Sigmoid colon (tissue), 6 donors: ENCODE measurements at regions not wholly inside any gene's neighbourhood (a gene's known extent, or its start where the extent isn't known, plus 50 kb on each side); places are given as distances from the start of the nearest gene placed in this dataset.
"Not testable (repeated sequence)": the region's sequence is repeated elsewhere in the genome, so short reads cannot be mapped to it uniquely, and the experiment has no call there.

Experiments used
- DNase-seq: peaks from one replicate; pipeline ENCODE4 v3.0.0-alpha.2; 2019
- H3K27ac ChIP-seq, 4 donors: fragments of 200-600 bp; sonication (generic); one replicate each; pipeline ENCODE4 v1.5.1; 2016 to 2019; ENCODE audit warnings: mild to moderate bottlenecking in 1 of 4
- H3K27me3 ChIP-seq, 3 donors: fragments of 200-600 bp; sonication (generic); one replicate each; pipeline ENCODE4 v1.5.1; 2019; ENCODE audit warnings: mild to moderate bottlenecking in 1 of 3
- H3K36me3 ChIP-seq, 4 donors: fragments of 200-600 bp; sonication (generic); one replicate each; pipeline ENCODE4 v1.5.1; 2016 to 2019
- H3K4me1 ChIP-seq, 4 donors: fragments of 200-600 bp; sonication (generic); one replicate each; pipeline ENCODE4 v1.5.1; 2017 to 2019
- H3K4me3 ChIP-seq, 4 donors: fragments of 200-600 bp; sonication (generic); one replicate each; pipeline ENCODE4 v1.5.1; 2017 to 2019; ENCODE audit warnings: mild to moderate bottlenecking in 2 of 4, moderate library complexity in 1 of 4
- H3K9me3 ChIP-seq, 4 donors: fragments of 200-600 bp in 3 of 4; sonication (generic) in 3 of 4; one replicate each; pipeline versions ENCODE4 v1.5.1 to v1.6.1; 2013 to 2019
- WGBS, 2 donors: extraction: QIAGEN DNeasy Blood & Tissue Kit; methylation state at CpG; one replicate each; pipeline ENCODE4 v1.1.7; 2013; 5-methylcytosine and 5-hydroxymethylcytosine counted together
- intact Hi-C: fragments of 100-400 bp; cut with DNase I; formaldehyde crosslinking; loops from one replicate; pipeline ENCODE4 v1.15.1; 2023
- donor health status: healthy with polysubstance abuse.
- donor health status: healthy.

DNA sequence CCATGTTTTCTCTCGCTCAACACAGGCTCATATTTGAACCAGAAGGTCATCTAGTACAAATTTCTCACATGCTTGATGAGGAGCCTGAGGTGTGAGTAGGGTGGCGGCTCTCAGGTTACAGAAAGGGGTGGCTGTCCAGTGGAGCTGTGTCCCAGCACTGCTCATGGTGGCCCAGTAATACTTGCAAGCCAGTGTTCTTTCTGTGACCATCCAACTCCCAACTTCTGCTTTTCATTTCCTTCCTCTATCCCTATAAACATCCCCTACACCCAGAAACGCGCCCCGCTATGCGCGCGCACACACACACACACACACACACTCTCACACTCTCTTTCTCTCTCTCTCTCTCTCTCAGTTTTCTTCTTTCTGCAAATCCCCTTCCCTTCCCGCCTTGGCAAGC lies 196.3 kb downstream of the TP53TG3F start:
- H3K36me3 ChIP-seq, intact Hi-C loops, H3K4me3 ChIP-seq, H3K4me1 ChIP-seq, DNase-seq, H3K27ac ChIP-seq, H3K9me3 ChIP-seq, H3K27me3 ChIP-seq: not testable (repeated sequence)
- 62 to 95% methylated on average over 6 of the region's 9 CpGs for WGBS, 2 donors

DNA sequence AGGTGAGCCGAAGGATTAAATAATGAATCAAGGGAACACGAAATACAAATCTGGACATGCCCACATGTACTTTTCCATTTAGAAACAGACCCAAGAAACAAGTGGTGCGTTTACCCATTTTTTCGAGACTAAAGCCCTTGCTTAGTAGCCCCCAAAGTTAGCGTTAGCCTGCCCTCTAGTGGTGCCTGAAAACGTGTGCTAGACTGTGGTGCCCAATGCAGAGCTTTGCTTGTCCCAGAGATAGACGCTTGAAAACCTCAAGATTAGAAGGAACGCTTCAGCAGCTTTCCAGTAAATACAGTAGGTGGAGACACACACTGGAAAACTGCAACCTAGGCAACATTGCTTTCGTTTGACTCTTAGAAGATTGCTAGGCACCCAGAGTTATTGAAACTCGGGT lies 197.0 kb downstream of the TP53TG3F start:
- no CpG with 5 or more reads among the region's 10 CpGs for WGBS, 2 donors
- DNase-seq, H3K36me3 ChIP-seq, H3K4me3 ChIP-seq, H3K4me1 ChIP-seq, H3K27me3 ChIP-seq, H3K9me3 ChIP-seq, H3K27ac ChIP-seq, intact Hi-C loops: not testable (repeated sequence)

GRCh38 chr16:33657717-33658116 lies 198.3 kb downstream of the TP53TG3F start:
- WGBS, 2 donors = no CpG with 5 or more reads among the region's 3 CpGs
- H3K9me3 ChIP-seq, H3K36me3 ChIP-seq, H3K4me3 ChIP-seq, H3K4me1 ChIP-seq, H3K27ac ChIP-seq, H3K27me3 ChIP-seq, DNase-seq, intact Hi-C loops: not testable (repeated sequence)

DNA sequence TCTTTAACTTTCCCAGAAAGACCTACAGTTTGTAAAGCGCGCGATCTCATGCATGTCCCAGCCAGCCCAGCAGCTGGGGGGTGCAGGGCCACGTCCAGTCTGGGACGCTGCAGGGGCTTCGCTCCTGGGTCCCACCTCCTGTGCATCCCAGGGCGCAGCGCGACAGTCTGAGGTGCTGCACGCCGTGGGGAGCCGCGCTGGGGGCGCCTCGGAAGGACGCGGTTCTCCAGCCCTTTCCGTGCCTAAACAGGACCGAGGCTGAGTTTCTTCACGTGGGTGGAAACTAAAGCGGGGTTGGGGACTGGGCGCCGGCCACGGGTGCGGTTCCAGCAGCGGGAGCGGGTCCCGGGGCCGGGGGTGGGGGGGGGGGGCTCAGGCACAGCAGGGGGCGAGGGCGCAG lies 221.4 kb downstream of the TP53TG3F start:
- H3K9me3 ChIP-seq, H3K4me1 ChIP-seq, H3K27ac ChIP-seq, DNase-seq, intact Hi-C loops, H3K36me3 ChIP-seq, H3K27me3 ChIP-seq, H3K4me3 ChIP-seq: not testable (repeated sequence)
- WGBS, 2 donors = 56 to 79% methylated on average over 31 of the region's 31 CpGs

DNA sequence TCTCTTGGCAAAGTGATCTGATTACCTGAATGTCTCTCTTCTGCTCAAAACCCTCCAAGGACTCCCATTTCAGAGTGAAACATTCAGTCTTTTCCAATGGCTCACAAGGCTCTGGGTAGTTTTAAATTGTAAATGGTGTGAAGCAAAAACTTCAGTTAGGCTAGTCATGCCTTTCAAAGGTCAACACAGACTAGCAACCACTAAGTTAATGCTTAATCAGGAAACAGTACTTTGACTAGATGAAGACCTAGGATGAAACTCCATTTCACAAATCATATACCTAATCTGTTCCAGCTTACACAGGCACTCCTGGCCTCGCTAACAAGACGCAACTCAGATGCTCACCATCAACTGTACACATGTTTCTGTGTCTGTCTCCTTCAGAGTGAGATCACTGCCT lies 240.9 kb downstream of the TP53TG3F start:
- intact Hi-C loops, H3K27me3 ChIP-seq, H3K4me3 ChIP-seq, H3K36me3 ChIP-seq, DNase-seq, H3K9me3 ChIP-seq, H3K27ac ChIP-seq, H3K4me1 ChIP-seq: not testable (repeated sequence)
- 74 to 76% methylated on average over 2 of the region's 2 CpGs for WGBS, 2 donors

DNA sequence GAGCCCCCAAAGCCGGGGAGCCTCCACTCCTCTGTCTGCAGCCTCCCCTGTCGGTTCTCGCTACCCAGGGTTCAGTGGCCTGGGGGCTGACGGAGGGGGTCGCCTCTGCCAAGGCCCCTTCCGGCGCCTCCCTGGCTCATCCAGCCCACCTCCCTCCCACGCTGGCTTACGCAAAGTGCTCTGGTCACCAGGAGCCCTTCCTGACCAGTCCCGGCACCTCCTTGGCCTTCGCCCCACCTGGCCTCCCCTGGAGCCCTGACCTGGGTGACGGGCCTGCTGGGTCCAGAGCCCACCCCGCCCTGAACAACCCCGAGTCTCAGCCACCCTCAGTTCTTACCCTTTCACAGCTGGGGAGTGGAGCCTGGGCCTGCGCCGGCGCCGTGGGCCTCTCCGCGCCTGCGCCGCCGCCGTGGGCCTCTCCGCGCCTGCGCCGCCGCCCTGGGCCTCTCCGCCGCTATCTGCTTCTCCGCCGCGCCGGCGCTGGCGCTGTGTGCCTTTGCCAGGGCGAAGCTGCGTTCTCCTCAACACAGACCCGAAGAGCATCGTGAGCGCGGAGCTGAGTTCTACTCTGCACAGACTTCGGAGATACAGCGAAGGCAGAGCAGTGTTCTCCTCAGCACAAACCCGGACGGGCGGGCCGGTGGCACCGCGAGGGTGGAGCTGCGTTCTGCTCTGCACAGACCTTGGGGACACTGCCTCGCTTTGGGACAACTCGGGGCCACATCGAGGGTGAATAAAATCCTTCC lies 247.6 kb downstream of the TP53TG3F start:
- DNase-seq, H3K4me3 ChIP-seq, H3K27ac ChIP-seq, H3K4me1 ChIP-seq, H3K36me3 ChIP-seq, H3K9me3 ChIP-seq, H3K27me3 ChIP-seq, intact Hi-C loops: not testable (repeated sequence)
- WGBS, 2 donors = 56 to 88% methylated on average over 48 of the region's 55 CpGs

DNA sequence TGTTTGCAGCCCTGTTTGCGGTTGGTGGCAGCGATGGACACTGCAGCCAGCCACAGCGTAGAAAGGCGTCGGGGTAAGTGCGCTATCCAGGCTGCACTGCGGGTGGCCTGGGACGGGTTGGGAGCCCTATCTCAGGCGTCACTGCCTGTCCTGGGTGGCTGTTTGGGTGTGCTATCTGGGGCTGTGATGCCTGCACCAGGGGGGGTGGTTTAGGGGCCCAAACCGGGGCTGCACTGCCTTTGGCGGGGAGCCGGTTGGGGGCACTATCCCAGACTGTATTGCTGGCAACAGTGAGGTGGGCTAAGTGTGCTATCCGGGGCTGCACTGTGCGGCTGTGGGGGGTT lies 248.2 kb downstream of the TP53TG3F start:
- H3K9me3 ChIP-seq, H3K4me3 ChIP-seq, H3K36me3 ChIP-seq, H3K27me3 ChIP-seq, H3K4me1 ChIP-seq, H3K27ac ChIP-seq, DNase-seq, intact Hi-C loops: not testable (repeated sequence)
- 56 to 80% methylated on average over 14 of the region's 14 CpGs for WGBS, 2 donors

DNA sequence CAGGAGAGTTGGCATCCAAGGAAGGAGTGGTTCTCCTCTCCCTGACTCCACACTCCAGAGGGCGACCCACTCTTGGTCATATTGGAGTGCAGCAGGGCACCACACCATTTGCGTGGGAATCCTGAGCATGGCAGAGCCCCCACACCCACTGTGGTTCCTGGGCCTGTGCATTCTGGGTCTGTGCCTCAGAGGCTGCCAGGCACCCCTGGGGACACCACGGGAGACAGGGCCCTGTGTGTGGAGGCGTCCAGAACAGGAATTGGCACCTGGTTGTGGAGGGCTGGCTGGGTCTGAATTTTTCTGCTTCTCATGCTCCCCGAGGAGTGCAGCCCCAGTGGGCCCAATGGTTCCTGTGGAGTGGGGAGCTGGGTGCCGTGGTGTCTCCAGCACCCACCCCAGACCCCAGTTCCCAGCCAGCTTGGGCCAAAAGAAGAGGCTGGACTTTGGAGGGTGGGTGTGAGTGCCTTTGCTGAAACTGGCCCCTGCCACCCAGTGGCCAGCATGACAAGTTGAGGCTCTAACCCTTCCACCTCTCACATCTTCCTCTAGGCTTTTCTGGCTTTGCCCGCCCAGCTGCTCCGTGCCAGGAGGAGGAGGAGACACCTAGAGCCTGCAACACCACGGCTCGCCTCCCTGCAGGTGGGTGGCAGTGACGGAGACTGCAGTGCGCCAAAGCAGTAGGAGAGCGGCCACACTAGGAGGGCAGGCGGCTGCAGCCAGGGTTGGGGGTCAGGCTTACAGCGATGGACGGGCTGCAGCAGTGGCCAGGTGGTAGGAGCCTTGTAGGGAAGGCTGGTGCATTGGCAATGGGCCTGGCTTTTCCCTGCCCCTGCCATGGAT lies 250.7 kb downstream of the TP53TG3F start:
- 88 to 92% methylated on average over 16 of the region's 16 CpGs for WGBS, 2 donors
- DNase-seq, intact Hi-C loops: not testable (repeated sequence)

GRCh38 chr16:33710696-33711087 lies 251.3 kb downstream of the TP53TG3F start:
- H3K27ac ChIP-seq, intact Hi-C loops, H3K9me3 ChIP-seq, H3K36me3 ChIP-seq, H3K27me3 ChIP-seq, H3K4me1 ChIP-seq, H3K4me3 ChIP-seq, DNase-seq: not testable (repeated sequence)
- WGBS, 2 donors = 81 to 88% methylated on average over 3 of the region's 3 CpGs

More for the DNA sequence above, 250.7 kb downstream of the TP53TG3F start:
- not testable (repeated sequence) for H3K4me3 ChIP-seq, H3K27me3 ChIP-seq, H3K27ac ChIP-seq, H3K36me3 ChIP-seq, H3K4me1 ChIP-seq, H3K9me3 ChIP-seq

DNA sequence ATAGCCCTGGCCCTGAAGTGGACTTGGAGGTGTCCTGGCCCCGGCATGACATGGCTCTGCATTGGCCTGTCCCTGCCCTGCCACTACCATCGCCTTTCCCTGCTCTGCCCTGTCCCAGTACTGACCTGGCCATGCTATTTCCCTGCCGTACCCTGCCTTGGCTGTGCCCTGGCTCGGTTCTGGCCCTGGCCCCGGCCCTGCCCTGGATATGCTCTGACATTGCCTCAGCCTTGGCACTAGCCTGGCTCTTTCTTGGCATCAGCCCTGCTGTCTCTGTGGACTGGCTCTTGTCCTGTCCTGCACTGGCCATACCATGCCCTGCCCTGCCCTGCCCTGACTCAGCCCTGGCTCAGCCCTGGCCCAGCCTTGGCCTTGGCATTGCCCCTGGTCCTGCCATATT lies 252.2 kb downstream of the TP53TG3F start:
- DNase-seq, H3K27ac ChIP-seq, H3K4me1 ChIP-seq, intact Hi-C loops, H3K36me3 ChIP-seq, H3K9me3 ChIP-seq, H3K27me3 ChIP-seq, H3K4me3 ChIP-seq: not testable (repeated sequence)
- 79 to 83% methylated on average over 5 of the region's 5 CpGs for WGBS, 2 donors

GRCh38 chr16:33712308-33712707 lies 252.9 kb downstream of the TP53TG3F start:
- H3K36me3 ChIP-seq, DNase-seq, H3K4me1 ChIP-seq, H3K27me3 ChIP-seq, intact Hi-C loops, H3K4me3 ChIP-seq, H3K9me3 ChIP-seq, H3K27ac ChIP-seq: not testable (repeated sequence)
- 41 to 54% methylated on average over 2 of the region's 2 CpGs for WGBS, 2 donors

DNA sequence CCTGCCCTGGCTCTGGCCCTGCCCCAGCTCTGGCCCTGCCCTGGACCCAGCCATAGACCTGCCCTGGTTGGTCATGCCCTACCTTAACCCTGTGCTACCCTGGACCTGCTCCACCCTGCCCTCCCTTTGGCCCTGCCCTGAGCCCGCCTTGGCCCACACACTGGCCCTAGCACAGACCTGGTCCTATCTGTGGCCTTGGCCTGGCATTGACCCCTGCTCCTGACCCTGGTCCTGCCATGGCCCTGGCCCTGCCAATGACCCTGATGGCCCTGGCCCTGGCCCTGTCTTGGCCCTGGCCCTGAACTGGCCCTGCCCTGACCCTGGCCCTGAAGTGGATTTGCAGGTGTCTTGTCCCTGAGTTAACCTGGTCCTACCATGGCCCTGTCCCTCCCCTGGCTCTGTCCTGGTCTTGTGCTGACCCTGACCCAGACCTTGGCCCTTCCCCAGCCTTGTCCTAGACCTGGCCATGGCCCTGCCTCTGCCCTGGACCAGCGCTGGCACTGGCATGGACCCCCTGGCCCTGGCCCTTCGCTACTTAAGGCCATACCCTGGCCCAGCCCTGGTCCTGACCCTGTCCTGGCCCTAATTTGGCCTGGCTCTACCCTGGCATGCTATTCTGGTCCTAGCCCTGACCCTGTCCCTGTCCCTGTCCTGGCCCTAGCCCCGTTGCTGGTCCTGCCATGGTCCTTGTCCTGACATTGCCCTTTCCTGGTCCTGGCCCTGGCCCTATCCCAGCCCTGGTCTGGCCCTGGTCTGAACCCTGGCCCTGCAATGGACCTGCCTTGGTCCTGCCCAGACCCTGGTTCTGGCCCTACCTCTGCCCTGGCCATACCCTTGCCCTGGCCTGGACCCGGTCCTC lies 253.7 kb downstream of the TP53TG3F start:
- H3K9me3 ChIP-seq, H3K27me3 ChIP-seq, H3K27ac ChIP-seq, H3K4me1 ChIP-seq, intact Hi-C loops, H3K36me3 ChIP-seq, H3K4me3 ChIP-seq, DNase-seq: not testable (repeated sequence)
- WGBS, 2 donors = 75 to 76% methylated on average over 5 of the region's 5 CpGs
